Mucosa of descending colon (tissue), 3 donors: ENCODE measurements at regions not wholly inside any gene's neighbourhood (a gene's known extent, or its start where the extent isn't known, plus 50 kb on each side); places are given as distances from the start of the nearest gene placed in this dataset.

Experiments used
- ATAC-seq: fragments of 200-7000 bp; cut with Tn5 transposase; one replicate; pipeline ENCODE4 v1.9.1; 2020; ENCODE audit warnings: mild to moderate bottlenecking, moderate library complexity
- DNase-seq, 3 donors: peaks; one replicate each; pipeline ENCODE4 v3.0.0-alpha.2; 2020
- H3K36me3 ChIP-seq: fragments of 200-600 bp; one replicate; pipeline ENCODE4 v1.8.0; 2021; ENCODE audit warnings: low read depth, mild to moderate bottlenecking
- H3K4me1 ChIP-seq: fragments of 200-600 bp; one replicate; pipeline ENCODE4 v1.8.0; 2021; ENCODE audit warnings: low read depth, mild to moderate bottlenecking
- H3K4me3 ChIP-seq: fragments of 200-600 bp; one replicate; pipeline ENCODE4 v1.8.0; 2021; ENCODE audit warnings: mild to moderate bottlenecking
- H3K9me3 ChIP-seq: fragments of 200-600 bp; one replicate; pipeline ENCODE4 v1.8.0; 2021; ENCODE audit warnings: mild to moderate bottlenecking
- CTCF ChIP-seq: fragments of 200-600 bp; IDR thresholded peaks from one replicate; pipeline ENCODE4 v1.8.0; 2022; ENCODE audit warnings: antibody characterized with exemption, mild to moderate bottlenecking
- intact Hi-C, 2 donors: fragments of 100-400 bp; cut with DNase I in 1 of 2; cut with micrococcal nuclease in 1 of 2; formaldehyde crosslinking; loops; one replicate each; pipeline versions ENCODE4 v1.11.0 to v1.11.1; 2022; cut with DNase I, micrococcal nuclease
- donor health status: DM: no; HTN: no; CAD: no; lungs with moderate emphysema.
- donor health status: DM: no; HTN: no; CAD: no.
- donor health status: DM: no; HTN: yes; CAD: no.

GRCh38 chr16:5416013-5416412, 318.4 kb upstream of the EEF2KMT start:
- intact Hi-C loops: no loop called here
- DNase-seq (no peak), ATAC-seq (no peak)
- Histone ChIP-seq H3K4me3 (no peak overlapping the region), H3K36me3 (no peaks in the 10 kb centered on the region), H3K4me1 (no peaks in the 10 kb centered on the region), H3K9me3 (no peaks in the 10 kb centered on the region)
- TF ChIP-seq CTCF: no peak

- H3K9me3 ChIP-seq: no peaks in the 10 kb centered on the region
- ATAC-seq (no peak), DNase-seq (no peak)
- H3K4me3 ChIP-seq: no peak overlapping the region
- intact Hi-C loops: no loop called here
- H3K4me1 ChIP-seq: no peaks in the 10 kb centered on the region
- no peak for TF ChIP-seq CTCF
- no peaks in the 10 kb centered on the region for H3K36me3 ChIP-seq
These were observed 317.5 kb upstream of the EEF2KMT start for GRCh38 chr16:5415123-5415522.

GRCh38 chr16:5412731-5413130, 315.1 kb upstream of the EEF2KMT start:
- H3K36me3 ChIP-seq: no peaks in the 10 kb centered on the region
- ATAC-seq (no peak), DNase-seq (no peak)
- intact Hi-C loops: no loop called here
- no peaks in the 10 kb centered on the region for H3K4me1 ChIP-seq
- no peak overlapping the region for H3K4me3 ChIP-seq
- TF ChIP-seq CTCF: no peak
- no peaks in the 10 kb centered on the region for H3K9me3 ChIP-seq

GRCh38 chr16:5398203-5398602, 300.6 kb upstream of the EEF2KMT start:
- intact Hi-C loops: no loop called here
- ATAC-seq: no peak
- no peaks in the 10 kb centered on the region for H3K9me3 ChIP-seq

GRCh38 chr16:5396880-5397279, 299.3 kb upstream of the EEF2KMT start:
- ATAC-seq (no peak), DNase-seq (no peak)
- no peaks in the 10 kb centered on the region for H3K4me1 ChIP-seq
- H3K9me3 ChIP-seq: no peaks in the 10 kb centered on the region
- TF ChIP-seq CTCF: no peak
- intact Hi-C loops: no loop called here
- no peak overlapping the region for H3K4me3 ChIP-seq
- H3K36me3 ChIP-seq: no peaks in the 10 kb centered on the region

More at GRCh38 chr16:5398203-5398602, 300.6 kb upstream of the EEF2KMT start:
- Histone ChIP-seq H3K4me1 (no peaks in the 10 kb centered on the region), H3K4me3 (no peak overlapping the region), H3K36me3 (no peaks in the 10 kb centered on the region)
- no peak for DNase-seq
- TF ChIP-seq CTCF: no peak

- DNase-seq (no peak), ATAC-seq (no peak)
- no peaks in the 10 kb centered on the region for H3K4me1 ChIP-seq
- no peak overlapping the region for H3K4me3 ChIP-seq
- no peaks in the 10 kb centered on the region for H3K36me3 ChIP-seq
- intact Hi-C loops: no loop called here
- TF ChIP-seq CTCF: no peak
- H3K9me3 ChIP-seq: no peaks in the 10 kb centered on the region
These were observed 295.5 kb upstream of the EEF2KMT start for GRCh38 chr16:5393070-5393469.
